ENCODE measurements at regions not wholly inside any gene's neighbourhood (a gene's known extent, or its start where the extent isn't known, plus 50 kb on each side); places are given as distances from the start of the nearest gene placed in this dataset.

DNA sequence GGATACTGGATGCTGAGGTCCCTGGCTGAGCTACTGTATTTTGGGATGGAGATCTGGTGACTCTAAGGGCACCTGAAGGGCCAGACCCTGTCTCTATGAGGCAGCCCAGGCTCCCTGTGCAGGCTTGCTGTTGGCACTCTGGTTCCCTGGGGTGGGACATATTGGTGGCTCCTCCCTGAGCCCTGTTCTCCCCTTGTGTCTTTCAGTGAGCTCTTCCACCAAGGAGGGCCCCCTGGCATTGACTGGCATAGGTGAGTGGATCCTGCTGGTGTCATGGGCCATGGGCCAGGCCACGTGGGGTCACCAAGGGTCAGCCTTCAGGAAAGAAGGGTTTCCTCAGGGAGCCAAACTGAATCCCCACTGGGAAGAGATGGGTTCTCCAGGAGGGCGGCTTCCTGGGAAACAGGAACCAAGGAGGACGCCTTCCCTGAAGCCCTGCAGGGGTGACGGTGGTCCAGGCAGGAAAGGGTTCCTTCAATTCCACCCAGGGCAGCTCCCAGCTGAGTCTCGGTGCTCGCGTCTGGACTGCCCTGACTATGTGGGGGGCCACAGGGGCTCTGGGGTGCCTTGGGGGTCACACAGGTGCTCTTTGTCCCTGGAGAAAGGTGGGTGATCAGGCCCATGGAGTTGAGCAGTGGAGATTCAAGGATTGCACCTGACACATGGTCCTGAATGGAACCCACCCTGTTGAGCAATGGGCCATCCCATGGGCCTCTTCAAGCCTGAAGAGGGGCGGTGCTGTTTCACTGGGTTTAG is 220.4 kb downstream of the SNRPN start:
- TF ChIP-seq, protein P1, sequence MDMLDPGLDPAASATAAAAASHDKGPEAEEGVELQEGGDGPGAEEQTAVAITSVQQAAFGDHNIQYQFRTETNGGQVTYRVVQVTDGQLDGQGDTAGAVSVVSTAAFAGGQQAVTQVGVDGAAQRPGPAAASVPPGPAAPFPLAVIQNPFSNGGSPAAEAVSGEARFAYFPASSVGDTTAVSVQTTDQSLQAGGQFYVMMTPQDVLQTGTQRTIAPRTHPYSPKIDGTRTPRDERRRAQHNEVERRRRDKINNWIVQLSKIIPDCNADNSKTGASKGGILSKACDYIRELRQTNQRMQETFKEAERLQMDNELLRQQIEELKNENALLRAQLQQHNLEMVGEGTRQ (IDR thresholded peaks at IDR 0.05; ENCODE audit: low read length): no peak
- TF ChIP-seq, protein P2, sequence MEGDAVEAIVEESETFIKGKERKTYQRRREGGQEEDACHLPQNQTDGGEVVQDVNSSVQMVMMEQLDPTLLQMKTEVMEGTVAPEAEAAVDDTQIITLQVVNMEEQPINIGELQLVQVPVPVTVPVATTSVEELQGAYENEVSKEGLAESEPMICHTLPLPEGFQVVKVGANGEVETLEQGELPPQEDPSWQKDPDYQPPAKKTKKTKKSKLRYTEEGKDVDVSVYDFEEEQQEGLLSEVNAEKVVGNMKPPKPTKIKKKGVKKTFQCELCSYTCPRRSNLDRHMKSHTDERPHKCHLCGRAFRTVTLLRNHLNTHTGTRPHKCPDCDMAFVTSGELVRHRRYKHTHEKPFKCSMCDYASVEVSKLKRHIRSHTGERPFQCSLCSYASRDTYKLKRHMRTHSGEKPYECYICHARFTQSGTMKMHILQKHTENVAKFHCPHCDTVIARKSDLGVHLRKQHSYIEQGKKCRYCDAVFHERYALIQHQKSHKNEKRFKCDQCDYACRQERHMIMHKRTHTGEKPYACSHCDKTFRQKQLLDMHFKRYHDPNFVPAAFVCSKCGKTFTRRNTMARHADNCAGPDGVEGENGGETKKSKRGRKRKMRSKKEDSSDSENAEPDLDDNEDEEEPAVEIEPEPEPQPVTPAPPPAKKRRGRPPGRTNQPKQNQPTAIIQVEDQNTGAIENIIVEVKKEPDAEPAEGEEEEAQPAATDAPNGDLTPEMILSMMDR (IDR thresholded peaks at IDR 0.05; ENCODE audit: control extremely low read depth in 1 of 3, insufficient read depth in 1 of 3, low read depth in 1 of 3, low read length in 3 of 3): no peak
- no peak for TF ChIP-seq CBX8 (IDR thresholded peaks at IDR 0.05; ENCODE audit: borderline replicate concordance, low read depth, low read length)
- TF ChIP-seq BACH1 (IDR thresholded peaks at IDR 0.05; ENCODE audit: low read length): no peak
- no peak for TF ChIP-seq KDM1A (IDR thresholded peaks at IDR 0.05; ENCODE audit: borderline replicate concordance, low read length)
- TF ChIP-seq NANOG (IDR thresholded peaks at IDR 0.05; ENCODE audit: insufficient read depth, low read depth, low read length, poor library complexity, severe bottlenecking): no peak
- TF ChIP-seq KDM5A (IDR thresholded peaks at IDR 0.05; ENCODE audit: low read length): no peak
- TF ChIP-seq YY1 (IDR thresholded peaks at IDR 0.05; ENCODE audit: low read depth, low read length): no peak
- TF ChIP-seq EP300 (IDR thresholded peaks at IDR 0.05; ENCODE audit: borderline replicate concordance in 1 of 2, low read depth in 2 of 2, low read length in 2 of 2): no peak
- TF ChIP-seq JUN (IDR thresholded peaks at IDR 0.05; ENCODE audit: low read depth, low read length): no peak
- TF ChIP-seq EZH2 (IDR thresholded peaks at IDR 0.05; ENCODE audit: low read depth, low read length, severe bottlenecking): no peak
